ENCODE measurements at regions not wholly inside any gene's neighbourhood (a gene's known extent, or its start where the extent isn't known, plus 50 kb on each side); places are given as distances from the start of the nearest gene placed in this dataset.

- peaks cover 0 to 30% of the 10 kb centered on the region in 2 experiments for H3K27me3 ChIP-seq (ENCODE audit: control insufficient read depth in 1 of 2, insufficient read depth in 2 of 2, low read length in 2 of 2)
- no peak for TF ChIP-seq CTCF (IDR thresholded peaks at IDR 0.05)
- Mint-ChIP-seq H3K27me3 (peaks cover 70% of the 10 kb centered on the region), H3K4me1 (ENCODE audit: low read depth) (no peaks in the 10 kb centered on the region), H3K36me3 (ENCODE audit: low read depth) (no peaks in the 10 kb centered on the region), H3K4me3 (no peak overlapping the region), H3K9me3 (peaks cover 5% of the 10 kb centered on the region), H3K27ac (no peak overlapping the region)
- intact Hi-C loops (cut with DNase I, micrococcal nuclease): no loop called here
- no peak overlapping the region for H3K27ac ChIP-seq (ENCODE audit: low read depth in 1 of 2, low read length in 2 of 2)
- H3K4me3 ChIP-seq (ENCODE audit: low read length): no peak overlapping the region
- ChIA-PET POLR2A (no interaction called here), CTCF (no interaction called here)
- H3K9me3 ChIP-seq (ENCODE audit: control insufficient read depth in 1 of 2, insufficient read depth in 1 of 2, low read length in 2 of 2): no peaks in the 10 kb centered on the region
- no peak for DNase-seq
- no peaks in the 10 kb centered on the region for H3K36me3 ChIP-seq (ENCODE audit: insufficient read depth, low read length)
- H3K4me1 ChIP-seq (ENCODE audit: insufficient read depth, low read length): no peaks in the 10 kb centered on the region
- no peak for ATAC-seq (ENCODE audit: poor library complexity)
These were observed 155.3 kb upstream of the LSM14A start for GRCh38 chr19:34017024-34017423.

GRCh38 chr19:34017601-34018000 is 154.7 kb upstream of the LSM14A start:
- H3K27me3 Mint-ChIP-seq: peaks cover 66% of the 10 kb centered on the region
- CTCF ChIA-PET: no interaction called here
- intact Hi-C loops (cut with DNase I, micrococcal nuclease): no loop called here

GRCh38 chr19:34018546-34018945 is 153.8 kb upstream of the LSM14A start:
- peaks cover 68% of the 10 kb centered on the region for H3K27me3 Mint-ChIP-seq
- no peak overlapping the region for H3K27ac Mint-ChIP-seq
- H3K4me1 Mint-ChIP-seq (ENCODE audit: low read depth): no peaks in the 10 kb centered on the region

More at GRCh38 chr19:34017601-34018000, 154.7 kb upstream of the LSM14A start:
- POLR2A ChIA-PET: no interaction called here
- peaks cover 2% of the 10 kb centered on the region for H3K9me3 Mint-ChIP-seq
- H3K4me1 Mint-ChIP-seq (ENCODE audit: low read depth): no peaks in the 10 kb centered on the region
- no peak overlapping the region for H3K4me3 Mint-ChIP-seq
- peaks cover 0 to 30% of the 10 kb centered on the region in 2 experiments for H3K27me3 ChIP-seq (ENCODE audit: control insufficient read depth in 1 of 2, insufficient read depth in 2 of 2, low read length in 2 of 2)
- H3K27ac ChIP-seq (ENCODE audit: low read depth in 1 of 2, low read length in 2 of 2): no peak overlapping the region
- DNase-seq: no peak
- H3K4me3 ChIP-seq (ENCODE audit: low read length): no peak overlapping the region
- no peaks in the 10 kb centered on the region for H3K36me3 Mint-ChIP-seq (ENCODE audit: low read depth)
- ATAC-seq (ENCODE audit: poor library complexity): no peak
- H3K27ac Mint-ChIP-seq: no peak overlapping the region
- peaks cover 0 to under 1% of the 10 kb centered on the region in 2 experiments for H3K9me3 ChIP-seq (ENCODE audit: control insufficient read depth in 1 of 2, insufficient read depth in 1 of 2, low read length in 2 of 2)
- H3K4me1 ChIP-seq (ENCODE audit: insufficient read depth, low read length): no peaks in the 10 kb centered on the region
- TF ChIP-seq CTCF (IDR thresholded peaks at IDR 0.05): no peak
- H3K36me3 ChIP-seq (ENCODE audit: insufficient read depth, low read length): no peaks in the 10 kb centered on the region

More at GRCh38 chr19:34018546-34018945, 153.8 kb upstream of the LSM14A start:
- peaks cover 0 to 29% of the 10 kb centered on the region in 2 experiments for H3K27me3 ChIP-seq (ENCODE audit: control insufficient read depth in 1 of 2, insufficient read depth in 2 of 2, low read length in 2 of 2)
- DNase-seq: no peak
- H3K4me3 Mint-ChIP-seq: no peak overlapping the region
- H3K4me1 ChIP-seq (ENCODE audit: insufficient read depth, low read length): no peaks in the 10 kb centered on the region
- no peak for TF ChIP-seq CTCF (IDR thresholded peaks at IDR 0.05)
- no peaks in the 10 kb centered on the region for H3K36me3 Mint-ChIP-seq (ENCODE audit: low read depth)
- H3K9me3 Mint-ChIP-seq: peaks cover 7% of the 10 kb centered on the region
- H3K9me3 ChIP-seq (ENCODE audit: control insufficient read depth in 1 of 2, insufficient read depth in 1 of 2, low read length in 2 of 2): peaks cover 0 to 9% of the 10 kb centered on the region in 2 experiments
- POLR2A ChIA-PET: no interaction called here
- CTCF ChIA-PET: no interaction called here
- ATAC-seq (ENCODE audit: poor library complexity): no peak
- no peaks in the 10 kb centered on the region for H3K36me3 ChIP-seq (ENCODE audit: insufficient read depth, low read length)
- no peak overlapping the region for H3K4me3 ChIP-seq (ENCODE audit: low read length)
- intact Hi-C loops (cut with DNase I, micrococcal nuclease): no loop called here
- H3K27ac ChIP-seq (ENCODE audit: low read depth in 1 of 2, low read length in 2 of 2): no peak overlapping the region

Data from CD4-positive, alpha-beta T cell (primary cell).